MG63 (cell line): ENCODE measurements at regions not wholly inside any gene's neighbourhood (a gene's known extent, or its start where the extent isn't known, plus 50 kb on each side); places are given as distances from the start of the nearest gene placed in this dataset.

Experiments
- DNase-seq: peaks from one replicate; pipeline ENCODE4 v3.0.0-alpha.2; 2020
- H3K27me3 ChIP-seq: fragments of 250-450 bp; sonication (Bioruptor Pico); 2 replicates; pipeline ENCODE4 v1.5.1; 2020; ENCODE audit warnings: mild to moderate bottlenecking, moderate library complexity
- H3K36me3 ChIP-seq: fragments of 250-450 bp; sonication (Bioruptor Pico); 2 replicates; pipeline ENCODE4 v1.5.1; 2020; ENCODE audit warnings: mild to moderate bottlenecking, moderate library complexity
- H3K4me3 ChIP-seq: fragments of 250-450 bp; sonication (Bioruptor Pico); 2 replicates; pipeline ENCODE4 v1.5.1; 2020; ENCODE audit warnings: mild to moderate bottlenecking, moderate library complexity
- H3K9me3 ChIP-seq: fragments of 250-450 bp; sonication (Bioruptor Pico); 2 replicates; pipeline ENCODE4 v1.5.1; 2020; ENCODE audit warnings: mild to moderate bottlenecking, moderate library complexity

GRCh38 chr4:32133734-32134133 is 1413.6 kb downstream of the PCDH7 start:
- H3K9me3 ChIP-seq, result no peaks in the 10 kb centered on the region
- DNase-seq, result no peak
- no peaks in the 10 kb centered on the region for H3K36me3 ChIP-seq
- H3K27me3 ChIP-seq, result no peaks in the 10 kb centered on the region
- no peak overlapping the region for H3K4me3 ChIP-seq

- Histone ChIP-seq H3K36me3 (no peaks in the 10 kb centered on the region), H3K27me3 (no peaks in the 10 kb centered on the region), H3K9me3 (no peaks in the 10 kb centered on the region), H3K4me3 (no peak overlapping the region)
- no peak for DNase-seq
Measured at GRCh38 chr4:32135642-32136041, 1415.5 kb downstream of the PCDH7 start.

GRCh38 chr4:32136081-32136787 is 1416.1 kb downstream of the PCDH7 start:
- Histone ChIP-seq H3K4me3 (no peak overlapping the region), H3K9me3 (no peaks in the 10 kb centered on the region), H3K36me3 (no peaks in the 10 kb centered on the region), H3K27me3 (no peaks in the 10 kb centered on the region)
- no peak for DNase-seq

GRCh38 chr4:32140636-32141035 is 1420.5 kb downstream of the PCDH7 start:
- Histone ChIP-seq H3K9me3 (no peaks in the 10 kb centered on the region), H3K4me3 (no peak overlapping the region), H3K36me3 (no peaks in the 10 kb centered on the region), H3K27me3 (no peaks in the 10 kb centered on the region)
- DNase-seq, result peak; percentile 73

GRCh38 chr4:32142075-32142474 is 1421.9 kb downstream of the PCDH7 start:
- no peak for DNase-seq
- Histone ChIP-seq H3K27me3 (no peaks in the 10 kb centered on the region), H3K4me3 (no peak overlapping the region), H3K36me3 (no peaks in the 10 kb centered on the region), H3K9me3 (no peaks in the 10 kb centered on the region)

GRCh38 chr4:32145987-32146386 is 1425.8 kb downstream of the PCDH7 start:
- Histone ChIP-seq H3K9me3 (no peaks in the 10 kb centered on the region), H3K27me3 (no peaks in the 10 kb centered on the region), H3K4me3 (no peak overlapping the region), H3K36me3 (no peaks in the 10 kb centered on the region)
- DNase-seq, result no peak

- H3K4me3 ChIP-seq, result peak overlapping the region; percentile 34
- H3K36me3 ChIP-seq, result no peaks in the 10 kb centered on the region
- H3K9me3 ChIP-seq, result no peaks in the 10 kb centered on the region
- no peaks in the 10 kb centered on the region for H3K27me3 ChIP-seq
- DNase-seq, result no peak
Measured at GRCh38 chr4:32147446-32148085, 1427.4 kb downstream of the PCDH7 start.

- no peaks in the 10 kb centered on the region for H3K9me3 ChIP-seq
- no peaks in the 10 kb centered on the region for H3K27me3 ChIP-seq
- no peaks in the 10 kb centered on the region for H3K36me3 ChIP-seq
- DNase-seq, result no peak
- H3K4me3 ChIP-seq, result peak overlapping the region; percentile 34; the same call in 1 of the 2 replicates
Measured at GRCh38 chr4:32148111-32148666, 1428.0 kb downstream of the PCDH7 start.

- Histone ChIP-seq H3K36me3 (no peaks in the 10 kb centered on the region), H3K9me3 (no peaks in the 10 kb centered on the region)
- DNase-seq, result no peak
Measured at GRCh38 chr4:32158961-32159360, 1438.8 kb downstream of the PCDH7 start.

GRCh38 chr4:32161392-32161791 is 1441.2 kb downstream of the PCDH7 start:
- H3K36me3 ChIP-seq, result no peaks in the 10 kb centered on the region
- no peak for DNase-seq
- H3K27me3 ChIP-seq, result no peaks in the 10 kb centered on the region
- no peak overlapping the region for H3K4me3 ChIP-seq
- no peaks in the 10 kb centered on the region for H3K9me3 ChIP-seq

More at GRCh38 chr4:32158961-32159360, 1438.8 kb downstream of the PCDH7 start:
- no peak overlapping the region for H3K4me3 ChIP-seq
- no peaks in the 10 kb centered on the region for H3K27me3 ChIP-seq

GRCh38 chr4:32163125-32163524 is 1443.0 kb downstream of the PCDH7 start:
- Histone ChIP-seq H3K36me3 (no peaks in the 10 kb centered on the region), H3K27me3 (no peaks in the 10 kb centered on the region), H3K9me3 (no peaks in the 10 kb centered on the region), H3K4me3 (no peak overlapping the region)
- no peak for DNase-seq

- no peak for DNase-seq
- Histone ChIP-seq H3K36me3 (no peaks in the 10 kb centered on the region), H3K4me3 (no peak overlapping the region), H3K27me3 (no peaks in the 10 kb centered on the region), H3K9me3 (no peaks in the 10 kb centered on the region)
Measured at GRCh38 chr4:32169841-32170240, 1449.7 kb downstream of the PCDH7 start.

- no peak for DNase-seq
- Histone ChIP-seq H3K27me3 (no peaks in the 10 kb centered on the region), H3K36me3 (no peaks in the 10 kb centered on the region), H3K9me3 (no peaks in the 10 kb centered on the region), H3K4me3 (no peak overlapping the region)
Measured at GRCh38 chr4:32172086-32172485, 1451.9 kb downstream of the PCDH7 start.

GRCh38 chr4:32172761-32173160 is 1452.6 kb downstream of the PCDH7 start:
- Histone ChIP-seq H3K36me3 (no peaks in the 10 kb centered on the region), H3K27me3 (no peaks in the 10 kb centered on the region), H3K9me3 (no peaks in the 10 kb centered on the region), H3K4me3 (no peak overlapping the region)
- DNase-seq, result no peak

GRCh38 chr4:32180086-32180485 is 1459.9 kb downstream of the PCDH7 start:
- Histone ChIP-seq H3K27me3 (no peaks in the 10 kb centered on the region), H3K9me3 (no peaks in the 10 kb centered on the region), H3K36me3 (no peaks in the 10 kb centered on the region), H3K4me3 (no peak overlapping the region)
- DNase-seq, result no peak

- Histone ChIP-seq H3K9me3 (no peaks in the 10 kb centered on the region), H3K27me3 (no peaks in the 10 kb centered on the region), H3K36me3 (no peaks in the 10 kb centered on the region), H3K4me3 (no peak overlapping the region)
- no peak for DNase-seq
Measured at GRCh38 chr4:32184186-32184585, 1464.0 kb downstream of the PCDH7 start.

GRCh38 chr4:32189130-32189529 is 1469.0 kb downstream of the PCDH7 start:
- no peaks in the 10 kb centered on the region for H3K27me3 ChIP-seq
- H3K9me3 ChIP-seq, result no peaks in the 10 kb centered on the region
- H3K4me3 ChIP-seq, result no peak overlapping the region
- no peaks in the 10 kb centered on the region for H3K36me3 ChIP-seq
- DNase-seq, result no peak

- no peaks in the 10 kb centered on the region for H3K9me3 ChIP-seq
- H3K4me3 ChIP-seq, result no peak overlapping the region
- no peak for DNase-seq
- no peaks in the 10 kb centered on the region for H3K36me3 ChIP-seq
- no peaks in the 10 kb centered on the region for H3K27me3 ChIP-seq
Measured at GRCh38 chr4:32189788-32190187, 1469.6 kb downstream of the PCDH7 start.
